SK-N-SH (cell line): ENCODE measurements at regions not wholly inside any gene's neighbourhood (a gene's known extent, or its start where the extent isn't known, plus 50 kb on each side); places are given as distances from the start of the nearest gene placed in this dataset.

Source experiments
- CTCF ChIA-PET: fragments of 300-600, 350-600 bp; formaldehyde crosslinking; extraction: SDS; loops from one replicate; lab custom pipeline; 2021; lab: Yijun Ruan, JAX
- POLR2A ChIA-PET: fragments of 350-600 bp; sonication (Branson Sonifier 250); formaldehyde crosslinking; extraction: SDS; loops from one replicate; lab custom pipeline; 2020; ENCODE audit warnings: antibody characterized with exemption, inconsistent platforms; lab: Yijun Ruan, JAX
- DNase-seq: peaks from one replicate; pipeline ENCODE4 v3.0.0; 2012
- H2AFZ ChIP-seq: fragments of 200-600 bp; sonication (generic); 2 replicates; pipeline ENCODE4 v1.8.1; 2016; ENCODE audit warnings: antibody characterized with exemption, mild to moderate bottlenecking, low read depth
- H3F3A ChIP-seq: fragments of 200-600 bp; sonication (generic); replicated peaks from 2 replicates; pipeline ENCODE3; 2016; ENCODE audit warnings: antibody characterized with exemption, mild to moderate bottlenecking; ENCODE audit not compliant: insufficient read depth
- H3K27ac ChIP-seq, 2 experiments: fragments of 200-500 bp in 1 of 2; fragments of 200-600 bp in 1 of 2; sonication (Bioruptor generic) in 1 of 2; sonication (generic), shearing (Covaris generic) in 1 of 2; 2 replicates each; pipeline versions ENCODE4 v1.5.1 to v1.6.1; 2014 to 2016; ENCODE audit warnings: low read depth in 2 of 2, inconsistent platforms in 1 of 2, low read length in 1 of 2, mild to moderate bottlenecking in 1 of 2, mixed read lengths in 1 of 2
- H3K27me3 ChIP-seq: fragments of 200-600 bp; sonication (generic), shearing (Covaris generic); 2 replicates; pipeline ENCODE4 v1.6.1; 2016; ENCODE audit warnings: mixed run types; ENCODE audit not compliant: insufficient read depth
- H3K36me3 ChIP-seq, 2 experiments: fragments of 200-500 bp in 1 of 2; fragments of 200-600 bp in 1 of 2; sonication (Bioruptor generic) in 1 of 2; sonication (generic) in 1 of 2; replicated peaks in 1 of 2; 2 replicates each; pipeline versions ENCODE3 to v1.5.1; 2014 to 2016; ENCODE audit warnings: low read length in 1 of 2, mild to moderate bottlenecking in 1 of 2; ENCODE audit not compliant: insufficient read depth in 2 of 2, control insufficient read depth in 1 of 2
- H3K4me1 ChIP-seq, 2 experiments: fragments of 200-500 bp in 1 of 2; fragments of 200-600 bp in 1 of 2; sonication (Bioruptor generic) in 1 of 2; sonication (generic), shearing (Covaris generic) in 1 of 2; 2 replicates each; pipeline versions ENCODE4 v1.5.1 to v1.6.1; 2014 to 2016; ENCODE audit warnings: low read depth in 1 of 2, low read length in 1 of 2, mixed run types in 1 of 2; ENCODE audit not compliant: insufficient read depth in 2 of 2, control insufficient read depth in 1 of 2
- H3K4me2 ChIP-seq: fragments of 200-600 bp; sonication (generic), shearing (Covaris generic); 2 replicates; pipeline ENCODE4 v1.6.1; 2017; ENCODE audit warnings: mixed run types
- H3K4me3 ChIP-seq, 2 experiments: fragments of 200-500 bp in 1 of 2; fragments of 200-600 bp in 1 of 2; sonication (Bioruptor generic) in 1 of 2; sonication (generic), shearing (Covaris generic) in 1 of 2; 2 replicates each; pipeline versions ENCODE4 v1.5.1 to v1.8.1; 2014 to 2016; ENCODE audit warnings: low read depth in 2 of 2, inconsistent platforms in 1 of 2, low read length in 1 of 2, mild to moderate bottlenecking in 1 of 2, mixed read lengths in 1 of 2, moderate library complexity in 1 of 2
- H3K79me2 ChIP-seq: fragments of 200-600 bp; sonication (generic); 2 replicates; pipeline ENCODE4 v1.8.1; 2017; ENCODE audit warnings: mild to moderate bottlenecking; ENCODE audit not compliant: insufficient read depth
- H3K9ac ChIP-seq: fragments of 200-600 bp; sonication (generic); 2 replicates; pipeline ENCODE4 v1.6.1; 2017; ENCODE audit warnings: mixed run types
- H3K9me2 ChIP-seq: fragments of 200-600 bp; sonication (generic); 2 replicates; pipeline ENCODE4 v1.6.1; 2017; ENCODE audit warnings: mixed run types
- H3K9me3 ChIP-seq: fragments of 200-600 bp; sonication (generic); 2 replicates; pipeline ENCODE4 v1.6.1; 2017; ENCODE audit warnings: mixed run types, mild to moderate bottlenecking, moderate library complexity
- H4K20me1 ChIP-seq: fragments of 200-600 bp; sonication (generic); 2 replicates; pipeline ENCODE4 v1.6.1; 2017; ENCODE audit warnings: mild to moderate bottlenecking, mixed run types; ENCODE audit not compliant: insufficient read depth
- CHD2 ChIP-seq: fragments of 150-350 bp; IDR thresholded peaks from 2 replicates; pipeline ENCODE4 v1.6.1; 2018; ENCODE audit warnings: low read length; ENCODE audit not compliant: partially characterized antibody
- EP300 ChIP-seq, 2 experiments: IDR thresholded peaks; 2 replicates each; pipeline versions ENCODE4 v1.4.0 to v1.6.1; 2012; ENCODE audit warnings: borderline replicate concordance in 1 of 2, low read depth in 1 of 2, low read length in 1 of 2
- FOXM1 ChIP-seq: IDR thresholded peaks from 2 replicates; pipeline ENCODE4 v1.4.0; 2012; ENCODE audit warnings: low read depth, mild to moderate bottlenecking
- GATA2 ChIP-seq: sonication (generic); formaldehyde crosslinking; IDR thresholded peaks from 2 replicates; pipeline ENCODE4 v1.5.0; 2020; ENCODE audit warnings: mild to moderate bottlenecking, missing genetic modification reagents
- IRF3 ChIP-seq: fragments of 150-350 bp; IDR thresholded peaks from 2 replicates; pipeline ENCODE4 v1.6.1; 2016; ENCODE audit warnings: mild to moderate bottlenecking, low read depth, low read length
- MAX ChIP-seq: IDR thresholded peaks from 2 replicates; pipeline ENCODE4 v1.4.0; 2012; ENCODE audit warnings: low read depth
- MXI1 ChIP-seq: IDR thresholded peaks from 2 replicates; pipeline ENCODE4 v1.6.1; 2012; ENCODE audit warnings: mild to moderate bottlenecking, low read depth, low read length, improper control_type of control experiment
- NFIC ChIP-seq: IDR thresholded peaks from 2 replicates; pipeline ENCODE4 v1.4.0; 2012; ENCODE audit warnings: borderline replicate concordance
- NRF1 ChIP-seq: IDR thresholded peaks from 2 replicates; pipeline ENCODE4 v1.6.1; 2012; ENCODE audit warnings: low read depth, mild to moderate bottlenecking, low read length
- POLR2AphosphoS5 ChIP-seq: IDR thresholded peaks from 2 replicates; pipeline ENCODE4 v1.6.1; 2012; ENCODE audit warnings: low read depth, low read length
- RCOR1 ChIP-seq: fragments of 150-350 bp; IDR thresholded peaks from 2 replicates; pipeline ENCODE4 v1.6.1; 2017; ENCODE audit warnings: antibody characterized with exemption, low read length
- RXRA ChIP-seq: IDR thresholded peaks from 2 replicates; pipeline ENCODE4 v1.4.0; 2012; ENCODE audit warnings: low read depth, mild to moderate bottlenecking, borderline replicate concordance
- TAF1 ChIP-seq: IDR thresholded peaks from 2 replicates; pipeline ENCODE4 v1.6.1; 2012; ENCODE audit warnings: low read depth, mild to moderate bottlenecking, low read length, moderate library complexity, borderline replicate concordance
- TCF12 ChIP-seq: IDR thresholded peaks from 2 replicates; pipeline ENCODE4 v1.4.0; 2012
- TEAD4 ChIP-seq: IDR thresholded peaks from 2 replicates; pipeline ENCODE4 v1.4.0; 2012; ENCODE audit warnings: mild to moderate bottlenecking, borderline replicate concordance; ENCODE audit not compliant: insufficient read depth
- USF1 ChIP-seq: IDR thresholded peaks from 2 replicates; pipeline ENCODE4 v1.4.0; 2012; ENCODE audit warnings: low read depth, borderline replicate concordance
- YY1 ChIP-seq: IDR thresholded peaks from 2 replicates; pipeline ENCODE4 v1.4.0; 2012; ENCODE audit warnings: low read depth, mild to moderate bottlenecking
- ZBTB33 ChIP-seq: IDR thresholded peaks from 2 replicates; pipeline ENCODE4 v1.4.0; 2012; ENCODE audit warnings: low read depth, borderline replicate concordance
- WGBS: methylation state at CpG from one replicate; pipeline ENCODE4 v1.1.6; 2017; ENCODE audit warnings: low lambda C conversion rate; 5-methylcytosine and 5-hydroxymethylcytosine counted together
- TF ChIP-seq, protein P1 (sequence below): IDR thresholded peaks from 2 replicates; pipeline ENCODE4 v1.6.1; 2012; ENCODE audit warnings: mild to moderate bottlenecking, low read depth, low read length, moderate library complexity
- TF ChIP-seq, protein P2 (sequence below): fragments of 150-350 bp; IDR thresholded peaks from 2 replicates; pipeline ENCODE4 v1.6.1; 2017; ENCODE audit warnings: antibody characterized with exemption, low read length, low read depth, borderline replicate concordance

GRCh38 chrX:42954880-42955279, 176.9 kb upstream of the PPP1R2C start:
- Histone ChIP-seq H3K9me3 (no peaks in the 10 kb centered on the region), H3K36me3 (no peaks in the 10 kb centered on the region), H3K4me2 (no peak overlapping the region), H3K27ac (no peak overlapping the region), H3K9ac (no peak overlapping the region), H3K4me3 (no peak overlapping the region), H3K4me1 (no peaks in the 10 kb centered on the region), H3F3A (no peaks in the 10 kb centered on the region), H3K79me2 (no peaks in the 10 kb centered on the region), H3K9me2 (no peaks in the 10 kb centered on the region), H4K20me1 (no peaks in the 10 kb centered on the region), H3K27me3 (no peaks in the 10 kb centered on the region), H2AFZ (no peak overlapping the region)
- WGBS: 5% methylated on average over 3 of the region's 3 CpGs
- no peak for DNase-seq
- ChIA-PET POLR2A (no interaction called here), CTCF (no interaction called here)
- TF ChIP-seq, protein P1, sequence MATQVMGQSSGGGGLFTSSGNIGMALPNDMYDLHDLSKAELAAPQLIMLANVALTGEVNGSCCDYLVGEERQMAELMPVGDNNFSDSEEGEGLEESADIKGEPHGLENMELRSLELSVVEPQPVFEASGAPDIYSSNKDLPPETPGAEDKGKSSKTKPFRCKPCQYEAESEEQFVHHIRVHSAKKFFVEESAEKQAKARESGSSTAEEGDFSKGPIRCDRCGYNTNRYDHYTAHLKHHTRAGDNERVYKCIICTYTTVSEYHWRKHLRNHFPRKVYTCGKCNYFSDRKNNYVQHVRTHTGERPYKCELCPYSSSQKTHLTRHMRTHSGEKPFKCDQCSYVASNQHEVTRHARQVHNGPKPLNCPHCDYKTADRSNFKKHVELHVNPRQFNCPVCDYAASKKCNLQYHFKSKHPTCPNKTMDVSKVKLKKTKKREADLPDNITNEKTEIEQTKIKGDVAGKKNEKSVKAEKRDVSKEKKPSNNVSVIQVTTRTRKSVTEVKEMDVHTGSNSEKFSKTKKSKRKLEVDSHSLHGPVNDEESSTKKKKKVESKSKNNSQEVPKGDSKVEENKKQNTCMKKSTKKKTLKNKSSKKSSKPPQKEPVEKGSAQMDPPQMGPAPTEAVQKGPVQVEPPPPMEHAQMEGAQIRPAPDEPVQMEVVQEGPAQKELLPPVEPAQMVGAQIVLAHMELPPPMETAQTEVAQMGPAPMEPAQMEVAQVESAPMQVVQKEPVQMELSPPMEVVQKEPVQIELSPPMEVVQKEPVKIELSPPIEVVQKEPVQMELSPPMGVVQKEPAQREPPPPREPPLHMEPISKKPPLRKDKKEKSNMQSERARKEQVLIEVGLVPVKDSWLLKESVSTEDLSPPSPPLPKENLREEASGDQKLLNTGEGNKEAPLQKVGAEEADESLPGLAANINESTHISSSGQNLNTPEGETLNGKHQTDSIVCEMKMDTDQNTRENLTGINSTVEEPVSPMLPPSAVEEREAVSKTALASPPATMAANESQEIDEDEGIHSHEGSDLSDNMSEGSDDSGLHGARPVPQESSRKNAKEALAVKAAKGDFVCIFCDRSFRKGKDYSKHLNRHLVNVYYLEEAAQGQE: no peak
- TF ChIP-seq GATA2 (CRISPR knock-in tag) (no peak), USF1 (no peak), TCF12 (no peak), NRF1 (no peak), POLR2AphosphoS5 (no peak), IRF3 (no peak), MXI1 (no peak), CHD2 (no peak), TAF1 (no peak), MAX (no peak), RCOR1 (no peak), RXRA (no peak), YY1 (no peak), TEAD4 (no peak), NFIC (no peak), FOXM1 (no peak), EP300 (IDR thresholded peaks at IDR 0.05; ENCODE audit: borderline replicate concordance in 1 of 2, low read depth in 1 of 2, low read length in 1 of 2) (no peak), ZBTB33 (no peak)
- TF ChIP-seq, protein P2, sequence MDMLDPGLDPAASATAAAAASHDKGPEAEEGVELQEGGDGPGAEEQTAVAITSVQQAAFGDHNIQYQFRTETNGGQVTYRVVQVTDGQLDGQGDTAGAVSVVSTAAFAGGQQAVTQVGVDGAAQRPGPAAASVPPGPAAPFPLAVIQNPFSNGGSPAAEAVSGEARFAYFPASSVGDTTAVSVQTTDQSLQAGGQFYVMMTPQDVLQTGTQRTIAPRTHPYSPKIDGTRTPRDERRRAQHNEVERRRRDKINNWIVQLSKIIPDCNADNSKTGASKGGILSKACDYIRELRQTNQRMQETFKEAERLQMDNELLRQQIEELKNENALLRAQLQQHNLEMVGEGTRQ: no peak
